Naive thymus-derived CD4-positive, alpha-beta T cell (primary cell): ENCODE measurements at regions not wholly inside any gene's neighbourhood (a gene's known extent, or its start where the extent isn't known, plus 50 kb on each side); places are given as distances from the start of the nearest gene placed in this dataset.
A peak's percentile ranks its signal among the peaks of the same experiment; 100 is the strongest.

Experiments used
- ATAC-seq: fragments of 150-1000 bp; cut with Tn5 transposase; 2 replicates; pipeline ENCODE4 v1.10.0; 2021; ENCODE audit warnings: mild to moderate bottlenecking, moderate library complexity
- CTCF ChIA-PET: fragments of 350-600 bp; sonication (Branson Sonifier 250); formaldehyde crosslinking; loops from one replicate; lab custom pipeline; 2021; ENCODE audit warnings: antibody characterized with exemption; lab: Charles Lee
- POLR2A ChIA-PET: fragments of 350-600 bp; sonication (Branson Sonifier 250); formaldehyde crosslinking; loops from one replicate; lab custom pipeline; 2021; ENCODE audit warnings: antibody characterized with exemption, inconsistent platforms; lab: Charles Lee
- DNase-seq, 9 donors: peaks; one replicate each; pipeline versions ENCODE4 v3.0.0 to v3.0.0-alpha.2; 2020 to 2022; ENCODE audit warnings: mixed read lengths in 1 of 9
- H3K27ac ChIP-seq: one replicate; pipeline ENCODE4 v1.7.0; 2013; ENCODE audit warnings: mild to moderate bottlenecking, low read depth, low read length, moderate library complexity
- H3K27me3 ChIP-seq, 2 donors: one replicate each; pipeline ENCODE4 v1.7.0; 2013; ENCODE audit warnings: low read length in 2 of 2, mild to moderate bottlenecking in 2 of 2, moderate library complexity in 2 of 2; ENCODE audit not compliant: control insufficient read depth in 2 of 2, insufficient read depth in 2 of 2
- H3K36me3 ChIP-seq, 3 experiments: 1 replicate in 2 of 3; 2 replicates in 1 of 3; pipeline ENCODE4 v1.7.0; 2013; ENCODE audit warnings: low read length in 3 of 3, mild to moderate bottlenecking in 3 of 3, moderate library complexity in 1 of 3; ENCODE audit not compliant: insufficient read depth in 3 of 3, control insufficient read depth in 2 of 3
- H3K4me1 ChIP-seq, 2 donors: one replicate each; pipeline ENCODE4 v1.7.0; 2013; ENCODE audit warnings: low read length in 2 of 2, mild to moderate bottlenecking in 2 of 2, moderate library complexity in 1 of 2; ENCODE audit not compliant: control insufficient read depth in 2 of 2, insufficient read depth in 2 of 2
- H3K4me3 ChIP-seq: 2 replicates; pipeline ENCODE4 v1.7.0; 2013; ENCODE audit warnings: mild to moderate bottlenecking, low read length
- H3K9me3 ChIP-seq, 3 experiments: 1 replicate in 2 of 3; 2 replicates in 1 of 3; pipeline ENCODE4 v1.7.0; 2013; ENCODE audit warnings: low read length in 3 of 3; ENCODE audit not compliant: control insufficient read depth in 2 of 3
- H3K27ac Mint-ChIP-seq, 9 donors: one replicate each; pipeline ENCODE4 v1.8.0; 2020 to 2022; ENCODE audit warnings: mixed read lengths in 9 of 9, mild to moderate bottlenecking in 8 of 9, moderate library complexity in 5 of 9, inconsistent platforms in 2 of 9
- H3K27me3 Mint-ChIP-seq, 5 donors: one replicate each; pipeline ENCODE4 v1.8.0; 2021 to 2022; ENCODE audit warnings: mixed read lengths in 5 of 5, mild to moderate bottlenecking in 1 of 5
- H3K36me3 Mint-ChIP-seq, 5 donors: one replicate each; pipeline ENCODE4 v1.8.0; 2020 to 2022; ENCODE audit warnings: mixed read lengths in 5 of 5, mild to moderate bottlenecking in 3 of 5, inconsistent platforms in 1 of 5
- H3K4me1 Mint-ChIP-seq, 7 donors: one replicate each; pipeline ENCODE4 v1.8.0; 2020 to 2022; ENCODE audit warnings: mixed read lengths in 7 of 7, mild to moderate bottlenecking in 3 of 7, inconsistent platforms in 1 of 7
- H3K4me3 Mint-ChIP-seq, 10 donors: one replicate each; pipeline ENCODE4 v1.8.0; 2020 to 2022; ENCODE audit warnings: mild to moderate bottlenecking in 10 of 10, mixed read lengths in 10 of 10, moderate library complexity in 6 of 10, inconsistent platforms in 2 of 10
- H3K9me3 Mint-ChIP-seq, 11 donors: one replicate each; pipeline ENCODE4 v1.8.0; 2020 to 2022; ENCODE audit warnings: mixed read lengths in 11 of 11, mild to moderate bottlenecking in 4 of 11, inconsistent platforms in 1 of 11, moderate library complexity in 1 of 11
- intact Hi-C, 2 donors: fragments of 100-400 bp; cut with micrococcal nuclease; formaldehyde crosslinking; loops; one replicate each; pipeline ENCODE4 v1.15.1; 2023

DNA sequence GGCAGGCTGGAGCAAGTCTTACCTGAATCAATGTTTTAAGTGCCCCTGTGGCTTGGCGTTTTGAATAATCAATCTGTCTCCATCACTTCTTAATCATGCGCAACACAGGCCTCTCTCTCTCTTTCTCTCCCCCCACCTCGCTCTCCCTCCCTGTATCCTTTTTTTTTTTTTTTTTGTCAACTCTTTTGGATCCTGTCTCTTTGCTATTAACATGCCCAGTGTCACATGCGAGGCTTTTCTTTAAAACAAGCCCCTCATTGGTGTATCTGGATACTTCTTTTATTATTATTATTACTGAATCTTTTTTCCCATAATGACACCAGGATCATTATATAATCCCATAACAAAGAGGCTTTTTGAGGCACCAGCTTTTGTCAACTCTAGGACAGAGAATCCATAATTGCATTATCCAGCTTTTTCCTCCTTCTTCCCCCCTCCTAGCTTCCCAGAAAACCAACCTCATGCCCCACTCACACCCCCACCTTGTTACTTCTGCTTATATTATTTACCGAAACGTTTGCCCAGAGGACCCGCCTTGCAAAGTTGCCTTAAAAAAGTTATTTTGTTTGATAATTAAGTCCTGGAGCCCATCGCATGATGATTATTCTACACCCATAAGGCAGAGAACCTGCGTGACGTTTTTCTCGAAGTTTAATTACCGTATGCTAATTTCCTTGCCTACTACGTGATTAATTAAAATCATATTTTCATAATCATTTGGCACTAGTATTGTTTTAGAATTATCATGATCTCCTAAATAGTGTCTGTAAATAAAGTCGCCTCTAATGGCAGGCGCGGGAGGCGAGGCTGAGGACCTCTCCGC lies 148.1 kb upstream of the ZNF536 start:
- H3K4me1 ChIP-seq: peaks cover 4 to 6% of the 10 kb centered on the region in 2 donors
- no peak overlapping the region for H3K27ac Mint-ChIP-seq
- POLR2A ChIA-PET: no interaction called here
- intact Hi-C loops: no loop called here
- H3K4me3 ChIP-seq: no peak overlapping the region
- no peaks in the 10 kb centered on the region for H3K36me3 ChIP-seq
- H3K27me3 ChIP-seq: peaks cover 0 to 12% of the 10 kb centered on the region in 2 donors
- H3K9me3 Mint-ChIP-seq: peaks cover 0 to 10% (median 4%) of the 10 kb centered on the region in 11 donors
- H3K4me3 Mint-ChIP-seq: peak overlapping the region in 6 of 10 donors; percentile 43 to 89 (median 71)
- peaks cover 0 to 13% (median 6%) of the 10 kb centered on the region in 5 donors for H3K36me3 Mint-ChIP-seq
- H3K27me3 Mint-ChIP-seq: peaks cover 65 to 77% (median 69%) of the 10 kb centered on the region in 5 donors
- no peak overlapping the region for H3K27ac ChIP-seq
- CTCF ChIA-PET: no interaction called here
- H3K4me1 Mint-ChIP-seq: peaks cover 19 to 46% (median 33%) of the 10 kb centered on the region in 7 donors
- no peak for DNase-seq
- H3K9me3 ChIP-seq: no peaks in the 10 kb centered on the region
- ATAC-seq: no peak

- intact Hi-C loops: loop anchor here in 1 of 2 donors (5.0 kb wide), 2 partner anchors 698 to 1132 kb away; partner anchors contain the start of gene VSTM2B
- ChIA-PET CTCF (no interaction called here), POLR2A (no interaction called here)
- peaks cover 4 to 6% of the 10 kb centered on the region in 2 donors for H3K4me1 ChIP-seq
- peak overlapping the region; percentile 54 to 89 (median 73) for H3K4me3 Mint-ChIP-seq
- peak overlapping the region in 2 of 9 donors; percentile 48 to 71 for H3K27ac Mint-ChIP-seq
- peaks cover 0 to 10% (median 4%) of the 10 kb centered on the region in 11 donors for H3K9me3 Mint-ChIP-seq
- H3K4me1 Mint-ChIP-seq: peaks cover 19 to 47% (median 34%) of the 10 kb centered on the region in 7 donors
- no peak overlapping the region for H3K4me3 ChIP-seq
- H3K36me3 ChIP-seq: no peaks in the 10 kb centered on the region
- H3K27me3 ChIP-seq: peaks cover 0 to 14% of the 10 kb centered on the region in 2 donors
- no peak for ATAC-seq
- no peak overlapping the region for H3K27ac ChIP-seq
- no peaks in the 10 kb centered on the region for H3K9me3 ChIP-seq
- DNase-seq: no peak
- H3K36me3 Mint-ChIP-seq: peaks cover 0 to 13% (median 6%) of the 10 kb centered on the region in 5 donors
- peaks cover 60 to 78% (median 68%) of the 10 kb centered on the region in 5 donors for H3K27me3 Mint-ChIP-seq
These were observed 147.2 kb upstream of the ZNF536 start for GRCh38 chr19:30224689-30225606.

DNA sequence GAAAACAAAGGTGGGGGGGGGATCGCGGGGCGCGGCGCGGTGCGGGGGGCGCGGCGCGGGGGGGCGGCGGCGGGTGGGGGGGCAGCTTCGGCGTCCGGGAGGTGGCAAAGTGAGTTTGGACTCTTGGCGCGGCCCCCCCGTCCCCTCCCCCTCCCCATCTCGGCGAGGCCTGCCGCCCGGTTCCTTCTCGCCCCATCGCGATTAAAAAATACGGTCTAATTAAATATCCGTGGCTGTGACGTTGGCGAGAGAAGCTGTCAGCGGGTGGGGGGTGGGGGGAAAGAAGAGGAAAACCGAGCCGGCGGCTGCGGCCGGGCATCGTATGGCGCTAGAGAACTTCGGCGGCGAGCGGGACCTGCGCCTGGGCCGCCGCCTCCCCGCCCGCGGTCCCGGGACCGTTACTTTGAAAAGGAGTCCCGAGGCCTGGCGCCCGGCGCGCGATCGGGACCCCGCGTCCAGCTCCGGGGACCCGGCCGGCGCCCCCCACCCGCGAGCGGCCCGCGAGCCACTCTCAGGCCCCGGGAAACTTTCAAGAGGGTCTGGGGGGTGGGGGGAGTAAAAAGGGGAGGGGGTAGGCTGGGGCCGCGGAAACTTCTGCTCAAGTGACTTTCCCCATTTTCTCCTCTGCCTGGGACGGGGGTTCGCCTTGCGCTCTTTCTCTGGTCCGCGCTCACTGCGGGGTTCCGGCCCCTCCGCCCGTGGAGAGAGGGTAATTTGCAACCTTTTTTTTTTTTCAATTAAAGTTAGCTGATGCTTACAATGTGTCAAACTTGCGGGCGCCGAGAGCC lies 146.3 kb upstream of the ZNF536 start:
- peaks cover 19 to 47% (median 34%) of the 10 kb centered on the region in 7 donors for H3K4me1 Mint-ChIP-seq
- H3K36me3 Mint-ChIP-seq: peaks cover 0 to 13% (median 6%) of the 10 kb centered on the region in 5 donors
- intact Hi-C loops: loop anchor here in 1 of 2 donors (5.0 kb wide), 2 partner anchors 699 to 1131 kb away; partner anchors contain the start of gene VSTM2B
- H3K4me3 Mint-ChIP-seq: peak overlapping the region; percentile 54 to 89 (median 78)
- H3K36me3 ChIP-seq: no peaks in the 10 kb centered on the region
- peak overlapping the region in 1 of 9 donors; percentile 70 for H3K27ac Mint-ChIP-seq
- CTCF ChIA-PET: no interaction called here
- H3K9me3 Mint-ChIP-seq: peaks cover 0 to 10% (median 4%) of the 10 kb centered on the region in 11 donors
- H3K9me3 ChIP-seq: no peaks in the 10 kb centered on the region
- ATAC-seq (no peak), DNase-seq (no peak)
- peaks cover 65 to 80% (median 68%) of the 10 kb centered on the region in 5 donors for H3K27me3 Mint-ChIP-seq
- POLR2A ChIA-PET: no interaction called here
- H3K4me1 ChIP-seq: peaks cover 4 to 6% of the 10 kb centered on the region in 2 donors
- no peak overlapping the region for H3K4me3 ChIP-seq
- H3K27ac ChIP-seq: no peak overlapping the region
- H3K27me3 ChIP-seq: peaks cover 0 to 14% of the 10 kb centered on the region in 2 donors

GRCh38 chr19:30226464-30227011 lies 145.6 kb upstream of the ZNF536 start:
- Mint-ChIP-seq H3K4me1 (peaks cover 20 to 43% (median 34%) of the 10 kb centered on the region in 7 donors), H3K36me3 (peaks cover 0 to 9% (median 5%) of the 10 kb centered on the region in 5 donors), H3K9me3 (peaks cover 0 to 10% (median 4%) of the 10 kb centered on the region in 11 donors), H3K27me3 (peaks cover 65 to 80% (median 69%) of the 10 kb centered on the region in 5 donors), H3K4me3 (peak overlapping the region; percentile 68 to 92 (median 84)), H3K27ac (peak overlapping the region in 1 of 9 donors; percentile 85)
- Histone ChIP-seq H3K27me3 (peaks cover 0 to 14% of the 10 kb centered on the region in 2 donors), H3K9me3 (no peaks in the 10 kb centered on the region), H3K27ac (no peak overlapping the region), H3K4me1 (peaks cover 4 to 6% of the 10 kb centered on the region in 2 donors), H3K4me3 (no peak overlapping the region), H3K36me3 (no peaks in the 10 kb centered on the region)
- no peak for DNase-seq
- ChIA-PET CTCF (no interaction called here), POLR2A (no interaction called here)
- intact Hi-C loops: loop anchor here in 1 of 2 donors (5.0 kb wide), 2 partner anchors 699 to 1131 kb away; partner anchors contain the start of gene VSTM2B
- ATAC-seq: no peak

DNA sequence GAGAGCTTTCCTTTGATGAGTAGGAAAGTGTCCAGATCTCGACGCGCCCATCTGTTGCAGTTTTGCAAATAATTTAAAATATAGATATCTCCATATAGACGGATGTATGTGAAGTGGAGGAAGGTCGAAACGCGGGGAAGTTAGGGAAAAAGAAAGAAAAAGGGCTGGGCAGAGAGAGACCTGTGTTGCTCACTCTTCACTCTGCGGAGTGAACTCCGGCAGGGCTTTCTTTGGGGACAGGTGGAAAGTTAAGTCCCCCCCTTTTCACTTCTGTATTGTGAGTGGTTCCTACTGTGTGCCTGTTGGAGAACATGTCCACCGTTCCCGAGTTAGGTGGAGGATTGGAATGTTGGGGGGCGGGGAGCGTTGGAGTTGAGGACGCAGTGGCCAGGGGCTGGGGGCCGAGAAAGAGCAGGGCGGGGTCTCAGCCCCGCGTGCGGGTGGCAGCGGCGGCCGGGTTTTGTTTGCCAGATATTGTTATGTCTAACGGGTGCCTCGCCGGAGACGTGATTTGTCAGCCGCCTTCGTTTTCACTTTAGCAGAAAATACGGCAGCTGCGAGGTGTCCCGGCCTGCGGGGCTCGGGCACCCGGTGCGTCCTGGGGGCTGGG lies 145.1 kb upstream of the ZNF536 start:
- intact Hi-C loops: loop anchor here in 1 of 2 donors (5.0 kb wide), 2 partner anchors 700 to 1130 kb away; partner anchors contain the start of gene VSTM2B
- CTCF ChIA-PET: no interaction called here
- Histone ChIP-seq H3K36me3 (no peaks in the 10 kb centered on the region), H3K4me3 (no peak overlapping the region), H3K9me3 (no peaks in the 10 kb centered on the region), H3K4me1 (peaks cover 4 to 6% of the 10 kb centered on the region in 2 donors), H3K27ac (no peak overlapping the region), H3K27me3 (peaks cover 0 to 14% of the 10 kb centered on the region in 2 donors)
- H3K9me3 Mint-ChIP-seq: peaks cover 0 to 10% (median 4%) of the 10 kb centered on the region in 11 donors
- peaks cover 0 to 8% (median 5%) of the 10 kb centered on the region in 5 donors for H3K36me3 Mint-ChIP-seq
- H3K27me3 Mint-ChIP-seq: peaks cover 63 to 78% (median 68%) of the 10 kb centered on the region in 5 donors
- peaks cover 19 to 42% (median 34%) of the 10 kb centered on the region in 7 donors for H3K4me1 Mint-ChIP-seq
- DNase-seq: no peak
- ATAC-seq: no peak
- H3K27ac Mint-ChIP-seq: peak overlapping the region in 1 of 9 donors; percentile 85
- POLR2A ChIA-PET: no interaction called here
- peak overlapping the region; percentile 68 to 92 (median 84) for H3K4me3 Mint-ChIP-seq
